Omental fat pad (tissue), 3 donors: ENCODE measurements at regions not wholly inside any gene's neighbourhood (a gene's known extent, or its start where the extent isn't known, plus 50 kb on each side); places are given as distances from the start of the nearest gene placed in this dataset.

ENCODE experiments used
- ATAC-seq: fragments of 150-250 bp; one replicate; pipeline ENCODE4 v1.9.1; 2016; ENCODE audit warnings: mild to moderate bottlenecking, moderate library complexity; ENCODE audit not compliant: low FRiP score
- DNase-seq: peaks from one replicate; pipeline ENCODE4 v3.0.0-alpha.2; 2019; ENCODE audit warnings: low spot score
- CTCF ChIP-seq, 3 donors: fragments of 450-650 bp; IDR thresholded peaks; one replicate each; pipeline ENCODE4 v1.5.1; 2016 to 2017; ENCODE audit warnings: antibody characterized with exemption in 3 of 3, mild to moderate bottlenecking in 3 of 3, moderate library complexity in 2 of 3

- no peak for ATAC-seq
- DNase-seq, result no peak
- TF ChIP-seq CTCF (IDR thresholded peaks at IDR 0.05), result no peak
Observed at GRCh38 chr5:166535641-166536040, 1755.8 kb upstream of the WWC1 start.

- no peak for TF ChIP-seq CTCF (IDR thresholded peaks at IDR 0.05)
- no peak for ATAC-seq
- DNase-seq, result no peak
Observed at GRCh38 chr5:166540156-166540555, 1751.3 kb upstream of the WWC1 start.

GRCh38 chr5:166551384-166551783, 1740.1 kb upstream of the WWC1 start:
- DNase-seq (no peak), ATAC-seq (no peak)
- TF ChIP-seq CTCF (IDR thresholded peaks at IDR 0.05), result no peak

- no peak for DNase-seq
- ATAC-seq, result no peak
- no peak for TF ChIP-seq CTCF (IDR thresholded peaks at IDR 0.05)
Observed at GRCh38 chr5:166553778-166554177, 1737.7 kb upstream of the WWC1 start.

GRCh38 chr5:166561759-166562158, 1729.7 kb upstream of the WWC1 start:
- ATAC-seq (no peak), DNase-seq (no peak)
- no peak for TF ChIP-seq CTCF (IDR thresholded peaks at IDR 0.05)

- TF ChIP-seq CTCF (IDR thresholded peaks at IDR 0.05), result no peak
- no peak for DNase-seq
- no peak for ATAC-seq
Observed at GRCh38 chr5:166562246-166562645, 1729.2 kb upstream of the WWC1 start.

- ATAC-seq, result no peak
- no peak for DNase-seq
- TF ChIP-seq CTCF (IDR thresholded peaks at IDR 0.05), result no peak
Observed at GRCh38 chr5:166566725-166567124, 1724.7 kb upstream of the WWC1 start.
